OCI-LY7 (cell line): ENCODE measurements at regions not wholly inside any gene's neighbourhood (a gene's known extent, or its start where the extent isn't known, plus 50 kb on each side); places are given as distances from the start of the nearest gene placed in this dataset.
"Not testable (repeated sequence)": the region's sequence is repeated elsewhere in the genome, so short reads cannot be mapped to it uniquely, and the experiment has no call there.

ENCODE experiments used
- EZH2phosphoT487 ChIP-seq: fragments of 200-600 bp; sonication (generic); IDR thresholded peaks from 2 replicates; pipeline ENCODE4 v1.6.1; 2018; ENCODE audit warnings: low read depth, borderline replicate concordance, mild to moderate bottlenecking, mixed run types, antibody characterized with exemption, low read length, moderate library complexity, mixed read lengths
- TF ChIP-seq, protein P1 (sequence below): fragments of 200-600 bp; sonication (generic); conservative IDR thresholded peaks from 2 replicates; pipeline ENCODE4 v1.5.1; 2014; ENCODE audit warnings: mild to moderate bottlenecking, antibody characterized with exemption, low read length, moderate library complexity, mixed read lengths

DNA sequence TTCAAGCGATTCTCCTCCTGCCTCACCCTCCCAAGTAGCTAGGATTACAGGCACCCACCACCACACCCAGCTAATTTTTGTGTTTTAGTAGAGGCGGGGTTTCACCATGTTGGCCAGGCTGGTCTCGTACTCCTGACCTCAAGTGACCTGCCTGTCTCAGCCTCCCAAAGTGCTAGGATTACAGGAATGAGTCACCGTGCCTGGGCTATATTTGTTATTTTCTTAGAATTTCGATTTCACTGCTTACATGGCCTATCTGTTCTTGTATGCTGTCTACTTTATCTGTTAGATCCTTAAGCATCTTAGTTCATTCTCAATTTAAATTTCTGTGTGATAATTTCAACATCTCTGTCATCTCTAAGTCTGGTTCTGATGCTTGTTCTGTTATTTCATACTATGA is 210.6 kb upstream of the NPY2R start:
- TF ChIP-seq, protein P1, sequence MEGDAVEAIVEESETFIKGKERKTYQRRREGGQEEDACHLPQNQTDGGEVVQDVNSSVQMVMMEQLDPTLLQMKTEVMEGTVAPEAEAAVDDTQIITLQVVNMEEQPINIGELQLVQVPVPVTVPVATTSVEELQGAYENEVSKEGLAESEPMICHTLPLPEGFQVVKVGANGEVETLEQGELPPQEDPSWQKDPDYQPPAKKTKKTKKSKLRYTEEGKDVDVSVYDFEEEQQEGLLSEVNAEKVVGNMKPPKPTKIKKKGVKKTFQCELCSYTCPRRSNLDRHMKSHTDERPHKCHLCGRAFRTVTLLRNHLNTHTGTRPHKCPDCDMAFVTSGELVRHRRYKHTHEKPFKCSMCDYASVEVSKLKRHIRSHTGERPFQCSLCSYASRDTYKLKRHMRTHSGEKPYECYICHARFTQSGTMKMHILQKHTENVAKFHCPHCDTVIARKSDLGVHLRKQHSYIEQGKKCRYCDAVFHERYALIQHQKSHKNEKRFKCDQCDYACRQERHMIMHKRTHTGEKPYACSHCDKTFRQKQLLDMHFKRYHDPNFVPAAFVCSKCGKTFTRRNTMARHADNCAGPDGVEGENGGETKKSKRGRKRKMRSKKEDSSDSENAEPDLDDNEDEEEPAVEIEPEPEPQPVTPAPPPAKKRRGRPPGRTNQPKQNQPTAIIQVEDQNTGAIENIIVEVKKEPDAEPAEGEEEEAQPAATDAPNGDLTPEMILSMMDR, result not testable (repeated sequence)
- not testable (repeated sequence) for TF ChIP-seq EZH2phosphoT487
